Posterior cingulate gyrus (tissue), 11 donors: ENCODE measurements at regions not wholly inside any gene's neighbourhood (a gene's known extent, or its start where the extent isn't known, plus 50 kb on each side); places are given as distances from the start of the nearest gene placed in this dataset.
"Not testable (repeated sequence)": the region's sequence is repeated elsewhere in the genome, so short reads cannot be mapped to it uniquely, and the experiment has no call there.

ENCODE experiments used
- DNase-seq, 10 donors: peaks; one replicate each; pipeline versions ENCODE4 v3.0.0 to v3.0.0-alpha.2; 2020 to 2021; ENCODE audit warnings: mixed read lengths in 3 of 10
- intact Hi-C: fragments of 100-400 bp; cut with DNase I; formaldehyde crosslinking; loops from one replicate; pipeline ENCODE4 v1.15.1; 2023

- no peak for DNase-seq
Observed at GRCh38 chr4:45292844-45293243, 566.5 kb upstream of the GNPDA2 start.

GRCh38 chr4:45284400-45285085, 558.2 kb upstream of the GNPDA2 start:
- intact Hi-C loops, result no loop called here
- peak in 7 of 10 donors; percentile 25 to 93 (median 61) for DNase-seq

More at GRCh38 chr4:45292844-45293243, 566.5 kb upstream of the GNPDA2 start:
- intact Hi-C loops, result no loop called here

GRCh38 chr4:45283352-45283751, 557.0 kb upstream of the GNPDA2 start:
- peak in 1 of 10 donors; percentile 64 for DNase-seq
- intact Hi-C loops, result no loop called here

- no peak for DNase-seq
- intact Hi-C loops, result no loop called here
Observed at GRCh38 chr4:45280121-45280520, 553.8 kb upstream of the GNPDA2 start.

GRCh38 chr4:45275862-45276261, 549.5 kb upstream of the GNPDA2 start:
- intact Hi-C loops, result no loop called here

GRCh38 chr4:45248106-45248505, 521.8 kb upstream of the GNPDA2 start:
- intact Hi-C loops, DNase-seq: not testable (repeated sequence)

More at GRCh38 chr4:45275862-45276261, 549.5 kb upstream of the GNPDA2 start:
- DNase-seq, result peak in 1 of 10 donors; percentile 54

- no peak for DNase-seq
- intact Hi-C loops, result no loop called here
Observed at GRCh38 chr4:45241976-45242375, 515.6 kb upstream of the GNPDA2 start.

- intact Hi-C loops, result no loop called here
- DNase-seq, result no peak
Observed at GRCh38 chr4:45229206-45229605, 502.9 kb upstream of the GNPDA2 start.

- no peak for DNase-seq
- intact Hi-C loops, result no loop called here
Observed at GRCh38 chr4:45215976-45216542, 489.7 kb upstream of the GNPDA2 start.

GRCh38 chr4:45208476-45208875, 482.1 kb upstream of the GNPDA2 start:
- peak in 2 of 10 donors; percentile 29 to 61 for DNase-seq
- intact Hi-C loops, result not testable (repeated sequence)

GRCh38 chr4:45207864-45208331, 481.5 kb upstream of the GNPDA2 start:
- intact Hi-C loops, result not testable (repeated sequence)
- peak in 3 of 10 donors; percentile 70 to 82 (median 78) for DNase-seq

- intact Hi-C loops, result not testable (repeated sequence)
Observed at GRCh38 chr4:45207241-45207863, 481.0 kb upstream of the GNPDA2 start.

GRCh38 chr4:45199736-45200135, 473.4 kb upstream of the GNPDA2 start:
- DNase-seq, result no peak
- intact Hi-C loops, result no loop called here

More at GRCh38 chr4:45207241-45207863, 481.0 kb upstream of the GNPDA2 start:
- DNase-seq, result peak in 3 of 10 donors; percentile 48 to 78 (median 73)

- DNase-seq, result no peak
- intact Hi-C loops, result no loop called here
Observed at GRCh38 chr4:45188501-45188900, 462.1 kb upstream of the GNPDA2 start.

- DNase-seq, result no peak
- intact Hi-C loops, result no loop called here
Observed at GRCh38 chr4:45186249-45186648, 459.9 kb upstream of the GNPDA2 start.

GRCh38 chr4:45183905-45184304, 457.5 kb upstream of the GNPDA2 start:
- no peak for DNase-seq
- intact Hi-C loops, result no loop called here

- peak in 1 of 10 donors; percentile 37 for DNase-seq
- intact Hi-C loops, result no loop called here
Observed at GRCh38 chr4:45172636-45173035, 446.3 kb upstream of the GNPDA2 start.

GRCh38 chr4:45160951-45161350, 434.6 kb upstream of the GNPDA2 start:
- DNase-seq, result no peak
- intact Hi-C loops, result no loop called here

- no peak for DNase-seq
- intact Hi-C loops, result no loop called here
Observed at GRCh38 chr4:45155081-45155777, 428.9 kb upstream of the GNPDA2 start.

- intact Hi-C loops, result no loop called here
Observed at GRCh38 chr4:45147866-45148265, 421.5 kb upstream of the GNPDA2 start.

GRCh38 chr4:45131020-45131419, 404.7 kb upstream of the GNPDA2 start:
- intact Hi-C loops, result no loop called here
- no peak for DNase-seq

More at GRCh38 chr4:45147866-45148265, 421.5 kb upstream of the GNPDA2 start:
- DNase-seq, result no peak
